ENCODE measurements at regions not wholly inside any gene's neighbourhood (a gene's known extent, or its start where the extent isn't known, plus 50 kb on each side); places are given as distances from the start of the nearest gene placed in this dataset.

- TF ChIP-seq, protein P1, sequence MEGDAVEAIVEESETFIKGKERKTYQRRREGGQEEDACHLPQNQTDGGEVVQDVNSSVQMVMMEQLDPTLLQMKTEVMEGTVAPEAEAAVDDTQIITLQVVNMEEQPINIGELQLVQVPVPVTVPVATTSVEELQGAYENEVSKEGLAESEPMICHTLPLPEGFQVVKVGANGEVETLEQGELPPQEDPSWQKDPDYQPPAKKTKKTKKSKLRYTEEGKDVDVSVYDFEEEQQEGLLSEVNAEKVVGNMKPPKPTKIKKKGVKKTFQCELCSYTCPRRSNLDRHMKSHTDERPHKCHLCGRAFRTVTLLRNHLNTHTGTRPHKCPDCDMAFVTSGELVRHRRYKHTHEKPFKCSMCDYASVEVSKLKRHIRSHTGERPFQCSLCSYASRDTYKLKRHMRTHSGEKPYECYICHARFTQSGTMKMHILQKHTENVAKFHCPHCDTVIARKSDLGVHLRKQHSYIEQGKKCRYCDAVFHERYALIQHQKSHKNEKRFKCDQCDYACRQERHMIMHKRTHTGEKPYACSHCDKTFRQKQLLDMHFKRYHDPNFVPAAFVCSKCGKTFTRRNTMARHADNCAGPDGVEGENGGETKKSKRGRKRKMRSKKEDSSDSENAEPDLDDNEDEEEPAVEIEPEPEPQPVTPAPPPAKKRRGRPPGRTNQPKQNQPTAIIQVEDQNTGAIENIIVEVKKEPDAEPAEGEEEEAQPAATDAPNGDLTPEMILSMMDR (conservative IDR thresholded peaks at IDR 0.05; ENCODE audit: low read depth, low read length) = no peak
- TF ChIP-seq EZH2 (IDR thresholded peaks at IDR 0.05; ENCODE audit: borderline replicate concordance, low read depth, low read length, poor library complexity, severe bottlenecking) = no peak
Measured at GRCh38 chr5:109601736-109602135, 88.0 kb upstream of the MAN2A1 start.
